GM18861 (cell line): ENCODE measurements at regions not wholly inside any gene's neighbourhood (a gene's known extent, or its start where the extent isn't known, plus 50 kb on each side); places are given as distances from the start of the nearest gene placed in this dataset.

ENCODE experiments used
- ATAC-seq: cut with Tn5 transposase; IDR thresholded peaks from one replicate; pipeline ENCODE4 v1.9.1; 2021; ENCODE audit not compliant: unreplicated experiment

GRCh38 chr6:169902070-169902469 lies 150.6 kb downstream of the ERMARD start:
- ATAC-seq, result no peak

- no peak for ATAC-seq
Measured at GRCh38 chr6:169899481-169900145, 148.2 kb downstream of the ERMARD start.

- ATAC-seq, result no peak
Measured at GRCh38 chr6:169898788-169899480, 147.5 kb downstream of the ERMARD start.

GRCh38 chr6:169897601-169898358 lies 146.4 kb downstream of the ERMARD start:
- no peak for ATAC-seq

GRCh38 chr6:169896826-169897456 lies 145.5 kb downstream of the ERMARD start:
- ATAC-seq, result no peak

GRCh38 chr6:169895926-169896761 lies 144.7 kb downstream of the ERMARD start:
- no peak for ATAC-seq

GRCh38 chr6:169895000-169895759 lies 143.8 kb downstream of the ERMARD start:
- no peak for ATAC-seq

GRCh38 chr6:169894377-169894960 lies 143.0 kb downstream of the ERMARD start:
- ATAC-seq, result no peak

- ATAC-seq, result no peak
Measured at GRCh38 chr6:169893624-169894023, 142.2 kb downstream of the ERMARD start.

GRCh38 chr6:169891846-169892245 lies 140.4 kb downstream of the ERMARD start:
- ATAC-seq, result no peak

GRCh38 chr6:169891421-169891820 lies 140.0 kb downstream of the ERMARD start:
- ATAC-seq, result no peak

- ATAC-seq, result no peak
Measured at GRCh38 chr6:169890901-169891300, 139.5 kb downstream of the ERMARD start.

- ATAC-seq, result no peak
Measured at GRCh38 chr6:169890049-169890448, 138.6 kb downstream of the ERMARD start.

GRCh38 chr6:169887529-169888140 lies 136.2 kb downstream of the ERMARD start:
- no peak for ATAC-seq

- ATAC-seq, result no peak
Measured at GRCh38 chr6:169886631-169887227, 135.3 kb downstream of the ERMARD start.

- ATAC-seq, result no peak
Measured at GRCh38 chr6:169885831-169886230, 134.4 kb downstream of the ERMARD start.

- no peak for ATAC-seq
Measured at GRCh38 chr6:169885131-169885530, 133.7 kb downstream of the ERMARD start.

- ATAC-seq, result no peak
Measured at GRCh38 chr6:169884158-169884557, 132.7 kb downstream of the ERMARD start.

- ATAC-seq, result no peak
Measured at GRCh38 chr6:169883316-169883715, 131.9 kb downstream of the ERMARD start.
